NCI-H2107 treated with DMSO at 0.1 percent for 48 hours (cell line): ENCODE measurements at regions not wholly inside any gene's neighbourhood (a gene's known extent, or its start where the extent isn't known, plus 50 kb on each side); places are given as distances from the start of the nearest gene placed in this dataset.
"Not testable (repeated sequence)": the region's sequence is repeated elsewhere in the genome, so short reads cannot be mapped to it uniquely, and the experiment has no call there.

Experiments used
- DNase-seq: peaks from one replicate; lab custom pipeline; 2025; ENCODE audit not compliant: unreplicated experiment; lab: John Stamatoyannopoulos, UW

GRCh38 chrX:56125946-56126345 is 106.2 kb upstream of the KLF8 start:
- DNase-seq = no peak

GRCh38 chrX:56130031-56130430 is 102.1 kb upstream of the KLF8 start:
- DNase-seq = no peak

GRCh38 chrX:56130436-56130835 is 101.7 kb upstream of the KLF8 start:
- no peak for DNase-seq

GRCh38 chrX:56164135-56164534 is 68.0 kb upstream of the KLF8 start:
- DNase-seq = not testable (repeated sequence)
